ENCODE measurements at regions not wholly inside any gene's neighbourhood (a gene's known extent, or its start where the extent isn't known, plus 50 kb on each side); places are given as distances from the start of the nearest gene placed in this dataset.

DNA sequence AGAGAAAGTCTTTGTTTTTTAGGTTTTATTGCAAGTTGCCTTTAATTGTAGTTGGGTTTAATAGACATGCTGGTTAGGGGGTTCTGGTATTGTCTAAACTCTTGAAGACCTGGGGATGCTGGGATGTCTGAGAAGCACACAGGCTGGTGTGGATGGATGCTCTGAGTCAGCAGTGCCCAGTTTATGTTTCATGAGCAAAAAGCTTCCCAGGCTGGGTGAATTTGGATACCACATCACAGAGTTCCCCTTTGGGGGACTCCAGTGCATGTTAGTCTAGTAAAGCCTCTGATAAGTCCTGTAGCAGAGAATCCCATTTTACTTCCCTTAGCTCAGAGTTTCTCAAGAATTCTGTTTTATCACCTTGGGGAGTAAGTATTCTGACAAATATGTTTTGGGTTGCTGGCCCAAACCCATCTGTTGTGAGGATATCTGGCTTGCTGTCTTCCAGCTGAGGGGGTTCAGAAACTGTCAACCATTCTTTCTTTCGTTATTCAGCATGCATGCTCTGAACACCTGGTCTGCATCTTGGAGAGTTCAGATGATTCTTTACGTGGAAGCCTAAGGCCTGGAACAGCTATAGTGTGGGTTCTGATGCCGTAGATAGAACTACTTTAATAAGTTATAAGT is 509.1 kb downstream of the VRK1 start:
- no peaks in the 10 kb centered on the region for H3K27me3 ChIP-seq (replicated peaks in 1 of 2; ENCODE audit: control insufficient read depth in 2 of 2, extremely low read depth in 1 of 2, insufficient read depth in 2 of 2, low read length in 1 of 2)
- no peaks in the 10 kb centered on the region for H3K36me3 ChIP-seq (ENCODE audit: control insufficient read depth in 2 of 2, extremely low read depth in 1 of 2, insufficient read depth in 1 of 2, low read length in 1 of 2)
- POLR2A ChIA-PET: interaction anchor here in 1 of 2 donors (0.7 kb wide), 1 partner anchor 1498 kb away, joined by 7 read pairs; no protein-coding TSS in a partner anchor
- H3K36me3 Mint-ChIP-seq: no peaks in the 10 kb centered on the region
- peaks cover 11 to 31% (median 29%) of the 10 kb centered on the region in 3 donors for H3K4me1 Mint-ChIP-seq
- CTCF ChIA-PET: interaction anchor here in 1 of 2 donors (0.5 kb wide), 1 partner anchor 199 kb away, joined by 3 read pairs; no protein-coding TSS in a partner anchor
- H3K9me3 Mint-ChIP-seq: no peaks in the 10 kb centered on the region
- H3K27me3 Mint-ChIP-seq: no peaks in the 10 kb centered on the region
- H3K27ac Mint-ChIP-seq: peak overlapping the region in 1 of 2 donors; percentile 71
- no peak for DNase-seq
- no peaks in the 10 kb centered on the region for H3K9me3 ChIP-seq
- ATAC-seq (replicated peaks in 1 of 4): peak in 3 of 4 experiments; percentile 11 to 42 (median 29)
- H3K4me1 ChIP-seq (ENCODE audit: control insufficient read depth in 1 of 2, extremely low read depth in 1 of 2, insufficient read depth in 2 of 2, low read length in 2 of 2): peaks cover 8 to 12% of the 10 kb centered on the region in 2 experiments
- no peak overlapping the region for H3K27ac ChIP-seq (ENCODE audit: low read length)
- WGBS (ENCODE audit: insufficient coverage): 88% methylated on average over 1 of the region's 3 CpGs
- H3K4me3 Mint-ChIP-seq: no peak overlapping the region
- no peak overlapping the region for H3K4me3 ChIP-seq (ENCODE audit: control insufficient read depth in 1 of 2, extremely low read depth in 1 of 2, low read length in 1 of 2)

DNA sequence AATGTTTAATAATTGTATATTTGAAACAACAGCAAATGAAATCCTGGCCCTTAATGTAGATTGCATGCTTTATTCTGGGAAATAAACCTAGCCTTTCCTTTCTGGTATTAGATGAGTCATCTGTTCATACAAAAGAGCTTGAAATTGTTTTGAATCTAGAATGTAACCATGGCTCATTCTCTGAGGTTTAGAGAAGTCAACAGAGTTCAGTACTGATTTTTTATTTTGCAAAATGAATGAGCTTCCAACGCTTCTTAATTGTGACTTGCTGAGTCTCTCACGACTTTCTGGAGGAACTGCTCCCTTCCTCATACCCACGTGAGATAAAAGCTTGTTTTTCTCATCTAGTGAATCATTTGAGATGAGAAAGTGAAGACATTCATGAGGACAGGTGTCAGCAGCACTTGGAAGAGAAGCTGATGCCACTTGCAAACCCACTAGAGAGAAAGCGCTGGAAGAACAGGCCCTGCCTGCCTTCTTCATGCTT is 509.6 kb downstream of the VRK1 start:
- ChIA-PET POLR2A (no interaction called here), CTCF (interaction anchor here in 1 of 2 donors (0.5 to 0.6 kb wide), 3 partner anchors 9 to 198 kb away, joined by 3 to 6 read pairs (median 3); no protein-coding TSS in a partner anchor)
- ATAC-seq (replicated peaks in 1 of 4) (peak in 3 of 4 experiments; percentile 84 to 87 (median 86)), DNase-seq (no peak)
- Histone ChIP-seq H3K9me3 (no peaks in the 10 kb centered on the region), H3K4me3 (ENCODE audit: control insufficient read depth in 1 of 2, extremely low read depth in 1 of 2, low read length in 1 of 2) (no peak overlapping the region), H3K4me1 (ENCODE audit: control insufficient read depth in 1 of 2, extremely low read depth in 1 of 2, insufficient read depth in 2 of 2, low read length in 2 of 2) (peaks cover 12 to 17% of the 10 kb centered on the region in 2 experiments), H3K27ac (ENCODE audit: low read length) (no peak overlapping the region), H3K27me3 (replicated peaks in 1 of 2; ENCODE audit: control insufficient read depth in 2 of 2, extremely low read depth in 1 of 2, insufficient read depth in 2 of 2, low read length in 1 of 2) (no peaks in the 10 kb centered on the region), H3K36me3 (ENCODE audit: control insufficient read depth in 2 of 2, extremely low read depth in 1 of 2, insufficient read depth in 1 of 2, low read length in 1 of 2) (no peaks in the 10 kb centered on the region)
- Mint-ChIP-seq H3K4me1 (peaks cover 15 to 35% (median 33%) of the 10 kb centered on the region in 3 donors), H3K36me3 (no peaks in the 10 kb centered on the region), H3K4me3 (no peak overlapping the region), H3K9me3 (no peaks in the 10 kb centered on the region), H3K27me3 (no peaks in the 10 kb centered on the region), H3K27ac (peak overlapping the region; percentile 78 to 88)
- 40% methylated on average over 1 of the region's 4 CpGs for WGBS (ENCODE audit: insufficient coverage)

DNA sequence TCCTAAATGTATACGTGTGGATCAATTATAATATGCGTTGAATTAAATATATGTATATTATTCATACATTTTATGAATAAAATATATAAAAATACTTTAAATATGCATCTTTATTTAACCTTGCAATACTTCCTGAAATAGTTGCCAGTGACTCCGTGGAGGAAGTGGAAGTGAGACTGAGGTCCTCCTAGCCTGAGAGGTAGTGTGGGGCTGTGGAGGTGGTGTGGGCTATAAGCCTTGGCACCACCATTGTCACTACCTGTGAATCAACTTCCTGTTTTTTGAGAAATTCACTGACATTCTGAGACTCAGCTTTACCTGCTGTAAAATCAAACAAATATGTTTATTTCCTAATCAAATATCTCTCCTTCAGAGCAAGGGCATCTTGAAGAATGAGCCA is 514.2 kb downstream of the VRK1 start:
- peak overlapping the region in 1 of 2 donors; percentile 5 for H3K27ac Mint-ChIP-seq
- H3K4me1 Mint-ChIP-seq: peaks cover 17 to 29% (median 27%) of the 10 kb centered on the region in 3 donors
- H3K4me3 Mint-ChIP-seq: no peak overlapping the region
- H3K27me3 Mint-ChIP-seq: no peaks in the 10 kb centered on the region
- CTCF ChIA-PET: no interaction called here
- no peaks in the 10 kb centered on the region for H3K36me3 ChIP-seq (ENCODE audit: control insufficient read depth in 2 of 2, extremely low read depth in 1 of 2, insufficient read depth in 1 of 2, low read length in 1 of 2)
- H3K9me3 ChIP-seq: no peaks in the 10 kb centered on the region
- H3K4me3 ChIP-seq (ENCODE audit: control insufficient read depth in 1 of 2, extremely low read depth in 1 of 2, low read length in 1 of 2): no peak overlapping the region
- peaks cover 12 to 17% of the 10 kb centered on the region in 2 experiments for H3K4me1 ChIP-seq (ENCODE audit: control insufficient read depth in 1 of 2, extremely low read depth in 1 of 2, insufficient read depth in 2 of 2, low read length in 2 of 2)
- no peaks in the 10 kb centered on the region for H3K36me3 Mint-ChIP-seq
- POLR2A ChIA-PET: interaction anchor here in 1 of 2 donors (0.6 kb wide), 1 partner anchor 699 kb away, joined by 3 read pairs; no protein-coding TSS in a partner anchor
- DNase-seq: peak in 1 of 35 experiments; percentile 5
- peaks cover 0 to 12% (median 4%) of the 10 kb centered on the region in 3 donors for H3K9me3 Mint-ChIP-seq
- ATAC-seq (replicated peaks in 1 of 4): peak in 1 of 4 experiments; percentile 54
- no CpG with 5 or more reads among the region's 3 CpGs for WGBS (ENCODE audit: insufficient coverage)
- no peak overlapping the region for H3K27ac ChIP-seq (ENCODE audit: low read length)
- H3K27me3 ChIP-seq (replicated peaks in 1 of 2; ENCODE audit: control insufficient read depth in 2 of 2, extremely low read depth in 1 of 2, insufficient read depth in 2 of 2, low read length in 1 of 2): no peaks in the 10 kb centered on the region

DNA sequence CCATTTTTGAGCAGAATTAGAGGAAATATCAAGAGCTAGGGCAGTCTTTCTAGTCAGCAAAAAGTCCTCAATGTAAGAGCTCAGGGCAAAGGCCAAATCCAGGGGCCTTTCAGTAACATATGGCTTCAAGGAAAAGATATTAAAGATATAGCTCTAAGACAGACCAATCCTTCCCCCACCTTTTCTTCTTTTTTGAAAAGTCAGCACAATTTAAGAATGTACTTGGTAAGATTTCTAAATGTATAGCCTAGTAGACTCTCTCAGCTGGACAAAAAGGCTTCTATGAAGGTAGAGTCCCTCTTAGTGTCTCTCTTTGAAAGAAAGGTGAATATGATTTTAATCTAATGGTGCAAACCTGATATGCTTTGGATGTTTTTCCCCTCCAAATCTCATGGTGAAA is 515.7 kb downstream of the VRK1 start:
- Histone ChIP-seq H3K4me3 (ENCODE audit: control insufficient read depth in 1 of 2, extremely low read depth in 1 of 2, low read length in 1 of 2) (no peak overlapping the region), H3K9me3 (no peaks in the 10 kb centered on the region), H3K36me3 (ENCODE audit: control insufficient read depth in 2 of 2, extremely low read depth in 1 of 2, insufficient read depth in 1 of 2, low read length in 1 of 2) (no peaks in the 10 kb centered on the region), H3K27me3 (replicated peaks in 1 of 2; ENCODE audit: control insufficient read depth in 2 of 2, extremely low read depth in 1 of 2, insufficient read depth in 2 of 2, low read length in 1 of 2) (no peaks in the 10 kb centered on the region), H3K4me1 (ENCODE audit: control insufficient read depth in 1 of 2, extremely low read depth in 1 of 2, insufficient read depth in 2 of 2, low read length in 2 of 2) (peaks cover 5 to 10% of the 10 kb centered on the region in 2 experiments), H3K27ac (ENCODE audit: low read length) (no peak overlapping the region)
- ATAC-seq (replicated peaks in 1 of 4): no peak
- CTCF ChIA-PET: no interaction called here
- Mint-ChIP-seq H3K27me3 (no peaks in the 10 kb centered on the region), H3K9me3 (peaks cover 0 to 12% (median 4%) of the 10 kb centered on the region in 3 donors), H3K4me1 (peaks cover 6 to 14% (median 14%) of the 10 kb centered on the region in 3 donors), H3K4me3 (no peak overlapping the region), H3K36me3 (no peaks in the 10 kb centered on the region), H3K27ac (no peak overlapping the region)
- POLR2A ChIA-PET: no interaction called here
- no peak for DNase-seq

DNA sequence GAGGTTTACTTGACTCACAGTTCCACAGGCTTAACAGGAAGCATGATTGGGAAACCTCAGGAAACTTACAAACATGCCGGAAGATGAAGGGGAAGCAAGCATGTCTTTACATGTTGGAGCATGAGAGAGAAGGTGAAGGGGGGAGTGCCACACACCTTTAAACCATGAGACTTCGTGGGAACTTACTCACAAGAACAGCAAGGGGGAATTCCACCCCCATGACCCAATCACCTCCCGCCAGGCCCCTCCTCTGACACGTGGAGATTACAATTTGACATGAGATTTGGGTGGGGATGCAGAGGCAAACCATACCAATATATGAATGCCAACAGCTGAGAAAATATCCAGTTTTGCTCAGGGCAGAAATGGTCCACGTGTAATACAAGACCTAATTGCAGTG is 518.6 kb downstream of the VRK1 start:
- H3K9me3 Mint-ChIP-seq: peaks cover 3 to 18% (median 4%) of the 10 kb centered on the region in 3 donors
- WGBS (ENCODE audit: insufficient coverage): 89% methylated on average over 1 of the region's 5 CpGs
- no peak overlapping the region for H3K27ac Mint-ChIP-seq

DNA sequence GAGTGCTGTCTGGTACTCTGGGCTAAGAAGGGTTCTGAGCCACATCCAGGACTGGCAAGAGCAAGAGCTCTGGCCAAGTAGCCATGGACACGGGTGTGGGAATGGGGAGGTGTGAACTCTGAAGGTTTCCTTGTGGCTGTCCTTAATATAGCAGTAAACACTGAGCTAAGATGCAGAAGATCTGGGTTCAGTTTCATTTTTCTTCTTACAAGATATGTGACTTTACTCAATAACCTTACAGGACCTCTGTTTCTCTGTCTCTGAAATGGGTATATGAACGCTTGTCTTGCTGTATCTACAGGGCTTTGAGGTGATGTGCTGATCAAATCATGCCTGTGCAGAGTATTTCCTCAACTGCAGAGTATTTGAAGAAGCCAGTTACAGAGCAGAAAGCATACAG is 521.2 kb downstream of the VRK1 start:
- DNase-seq (no peak), ATAC-seq (replicated peaks in 1 of 4) (no peak)
- H3K9me3 Mint-ChIP-seq: peaks cover 4 to 15% (median 10%) of the 10 kb centered on the region in 3 donors

More for the DNA sequence above, 518.6 kb downstream of the VRK1 start:
- ATAC-seq (replicated peaks in 1 of 4) (no peak), DNase-seq (no peak)
- H3K36me3 ChIP-seq (ENCODE audit: control insufficient read depth in 2 of 2, extremely low read depth in 1 of 2, insufficient read depth in 1 of 2, low read length in 1 of 2): no peaks in the 10 kb centered on the region
- no peaks in the 10 kb centered on the region for H3K9me3 ChIP-seq
- H3K27ac ChIP-seq (ENCODE audit: low read length): no peak overlapping the region
- ChIA-PET CTCF (no interaction called here), POLR2A (no interaction called here)
- H3K4me1 ChIP-seq (ENCODE audit: control insufficient read depth in 1 of 2, extremely low read depth in 1 of 2, insufficient read depth in 2 of 2, low read length in 2 of 2): peaks cover 5 to 8% of the 10 kb centered on the region in 2 experiments
- Mint-ChIP-seq H3K4me1 (peaks cover 6 to 12% (median 10%) of the 10 kb centered on the region in 3 donors), H3K27me3 (no peaks in the 10 kb centered on the region), H3K4me3 (no peak overlapping the region), H3K36me3 (no peaks in the 10 kb centered on the region)
- no peaks in the 10 kb centered on the region for H3K27me3 ChIP-seq (replicated peaks in 1 of 2; ENCODE audit: control insufficient read depth in 2 of 2, extremely low read depth in 1 of 2, insufficient read depth in 2 of 2, low read length in 1 of 2)
- no peak overlapping the region for H3K4me3 ChIP-seq (ENCODE audit: control insufficient read depth in 1 of 2, extremely low read depth in 1 of 2, low read length in 1 of 2)

More for the DNA sequence above, 521.2 kb downstream of the VRK1 start:
- H3K27ac Mint-ChIP-seq: no peak overlapping the region
- CTCF ChIA-PET: no interaction called here
- no peaks in the 10 kb centered on the region for H3K27me3 ChIP-seq (replicated peaks in 1 of 2; ENCODE audit: control insufficient read depth in 2 of 2, extremely low read depth in 1 of 2, insufficient read depth in 2 of 2, low read length in 1 of 2)
- H3K36me3 ChIP-seq (ENCODE audit: control insufficient read depth in 2 of 2, extremely low read depth in 1 of 2, insufficient read depth in 1 of 2, low read length in 1 of 2): no peaks in the 10 kb centered on the region
- H3K27ac ChIP-seq (ENCODE audit: low read length): no peak overlapping the region
- H3K4me3 ChIP-seq (ENCODE audit: control insufficient read depth in 1 of 2, extremely low read depth in 1 of 2, low read length in 1 of 2): no peak overlapping the region
- H3K9me3 ChIP-seq: no peaks in the 10 kb centered on the region
- POLR2A ChIA-PET: no interaction called here
- H3K36me3 Mint-ChIP-seq: no peaks in the 10 kb centered on the region
- WGBS (ENCODE audit: insufficient coverage): 50% methylated on average over 2 of the region's 2 CpGs
- H3K4me1 Mint-ChIP-seq: peaks cover 0 to 4% (median 2%) of the 10 kb centered on the region in 3 donors
- H3K4me1 ChIP-seq (ENCODE audit: control insufficient read depth in 1 of 2, extremely low read depth in 1 of 2, insufficient read depth in 2 of 2, low read length in 2 of 2): no peaks in the 10 kb centered on the region
- H3K27me3 Mint-ChIP-seq: no peaks in the 10 kb centered on the region
- no peak overlapping the region for H3K4me3 Mint-ChIP-seq
